ENCODE measurements at regions not wholly inside any gene's neighbourhood (a gene's known extent, or its start where the extent isn't known, plus 50 kb on each side); places are given as distances from the start of the nearest gene placed in this dataset.
"Not testable (repeated sequence)": the region's sequence is repeated elsewhere in the genome, so short reads cannot be mapped to it uniquely, and the experiment has no call there.

DNA sequence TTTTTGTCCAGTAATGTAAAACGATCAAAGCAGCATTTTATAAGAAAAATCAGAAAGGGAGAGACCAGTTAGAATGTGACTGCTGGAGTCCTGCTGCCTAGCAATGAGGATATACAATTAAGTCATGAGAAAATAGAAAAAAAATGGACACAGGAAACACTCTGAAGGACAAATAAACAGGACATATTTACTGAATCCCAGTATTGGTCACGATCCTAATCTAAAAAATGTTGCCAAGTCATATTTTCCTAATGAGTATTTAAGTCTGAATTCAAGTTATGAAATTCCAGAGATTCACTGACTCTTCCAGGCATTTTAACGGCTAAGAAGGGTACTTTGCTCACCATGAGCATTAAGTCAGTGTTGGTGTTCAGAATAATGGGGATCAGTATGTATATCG lies 154.3 kb upstream of the CCDC54 start:
- Mint-ChIP-seq H3K36me3 (no peaks in the 10 kb centered on the region), H3K27me3 (ENCODE audit: insufficient read depth, low read depth) (no peaks in the 10 kb centered on the region), H3K27ac (no peak overlapping the region), H3K4me1 (peaks cover 5% of the 10 kb centered on the region), H3K4me3 (no peak overlapping the region), H3K9me3 (no peaks in the 10 kb centered on the region)
- no peak for TF ChIP-seq EZH2 (IDR thresholded peaks at IDR 0.05)
- TF ChIP-seq, protein P1, sequence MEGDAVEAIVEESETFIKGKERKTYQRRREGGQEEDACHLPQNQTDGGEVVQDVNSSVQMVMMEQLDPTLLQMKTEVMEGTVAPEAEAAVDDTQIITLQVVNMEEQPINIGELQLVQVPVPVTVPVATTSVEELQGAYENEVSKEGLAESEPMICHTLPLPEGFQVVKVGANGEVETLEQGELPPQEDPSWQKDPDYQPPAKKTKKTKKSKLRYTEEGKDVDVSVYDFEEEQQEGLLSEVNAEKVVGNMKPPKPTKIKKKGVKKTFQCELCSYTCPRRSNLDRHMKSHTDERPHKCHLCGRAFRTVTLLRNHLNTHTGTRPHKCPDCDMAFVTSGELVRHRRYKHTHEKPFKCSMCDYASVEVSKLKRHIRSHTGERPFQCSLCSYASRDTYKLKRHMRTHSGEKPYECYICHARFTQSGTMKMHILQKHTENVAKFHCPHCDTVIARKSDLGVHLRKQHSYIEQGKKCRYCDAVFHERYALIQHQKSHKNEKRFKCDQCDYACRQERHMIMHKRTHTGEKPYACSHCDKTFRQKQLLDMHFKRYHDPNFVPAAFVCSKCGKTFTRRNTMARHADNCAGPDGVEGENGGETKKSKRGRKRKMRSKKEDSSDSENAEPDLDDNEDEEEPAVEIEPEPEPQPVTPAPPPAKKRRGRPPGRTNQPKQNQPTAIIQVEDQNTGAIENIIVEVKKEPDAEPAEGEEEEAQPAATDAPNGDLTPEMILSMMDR (IDR thresholded peaks at IDR 0.05), result no peak
- no peak for TF ChIP-seq EZH2phosphoT487 (IDR thresholded peaks at IDR 0.05)
- Histone ChIP-seq H3K27ac (no peak overlapping the region), H3K36me3 (no peaks in the 10 kb centered on the region), H3F3A (ENCODE audit: low read depth) (no peaks in the 10 kb centered on the region), H3K9ac (no peak overlapping the region), H3K4me3 (no peak overlapping the region), H3K27me3 (no peaks in the 10 kb centered on the region), H4K20me1 (ENCODE audit: low read depth) (no peaks in the 10 kb centered on the region), H2AFZ (replicated peaks) (no peak overlapping the region), H3K4me1 (no peaks in the 10 kb centered on the region), H3K9me3 (ENCODE audit: low read depth) (no peaks in the 10 kb centered on the region), H3K4me2 (no peak overlapping the region), H3K79me2 (ENCODE audit: low read depth) (no peaks in the 10 kb centered on the region)
- DNase-seq (ENCODE audit: low spot score), result no peak

DNA sequence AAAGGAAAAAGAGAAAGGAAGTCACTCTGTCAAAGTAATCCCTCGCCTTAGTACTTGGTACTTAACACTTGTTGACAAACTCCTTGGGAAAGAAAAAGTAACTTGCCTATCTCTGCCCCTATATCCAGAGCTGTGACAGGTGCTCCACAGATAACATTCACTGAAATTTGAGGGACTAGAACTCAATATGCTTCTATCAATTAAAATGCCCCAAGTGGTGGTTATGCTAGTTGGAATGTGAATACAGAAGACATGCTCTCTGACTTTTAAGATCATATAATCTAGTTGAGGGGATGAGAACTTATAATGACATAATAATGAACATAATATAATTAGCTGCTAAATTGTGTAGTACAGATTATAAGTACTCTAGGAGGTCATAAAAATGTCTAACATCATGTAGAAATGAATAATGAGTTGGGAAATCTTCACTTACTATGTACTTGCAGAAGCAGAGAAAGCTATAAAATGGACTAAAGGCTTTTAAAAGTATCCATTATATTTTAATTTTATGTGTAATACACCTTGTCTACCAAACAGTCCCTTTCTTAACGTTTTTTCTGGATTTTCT lies 153.1 kb upstream of the CCDC54 start:
- no peaks in the 10 kb centered on the region for H3K9me3 Mint-ChIP-seq
- Histone ChIP-seq H3K9me3 (ENCODE audit: low read depth) (no peaks in the 10 kb centered on the region), H3F3A (ENCODE audit: low read depth) (no peaks in the 10 kb centered on the region), H2AFZ (replicated peaks) (no peak overlapping the region), H3K9ac (no peak overlapping the region), H3K4me2 (no peak overlapping the region), H3K36me3 (no peaks in the 10 kb centered on the region), H3K27me3 (no peaks in the 10 kb centered on the region), H4K20me1 (ENCODE audit: low read depth) (no peaks in the 10 kb centered on the region), H3K4me3 (no peak overlapping the region), H3K27ac (no peak overlapping the region), H3K79me2 (ENCODE audit: low read depth) (no peaks in the 10 kb centered on the region), H3K4me1 (no peaks in the 10 kb centered on the region)
- no peaks in the 10 kb centered on the region for H3K36me3 Mint-ChIP-seq
- DNase-seq (ENCODE audit: low spot score), result no peak
- no peak overlapping the region for H3K4me3 Mint-ChIP-seq
- no peak overlapping the region for H3K27ac Mint-ChIP-seq
- H3K27me3 Mint-ChIP-seq (ENCODE audit: insufficient read depth, low read depth), result no peaks in the 10 kb centered on the region
- no peaks in the 10 kb centered on the region for H3K4me1 Mint-ChIP-seq
- TF ChIP-seq EZH2 (IDR thresholded peaks at IDR 0.05) (no peak), EZH2phosphoT487 (IDR thresholded peaks at IDR 0.05) (no peak)
- TF ChIP-seq, protein P1 (IDR thresholded peaks at IDR 0.05), result no peak

DNA sequence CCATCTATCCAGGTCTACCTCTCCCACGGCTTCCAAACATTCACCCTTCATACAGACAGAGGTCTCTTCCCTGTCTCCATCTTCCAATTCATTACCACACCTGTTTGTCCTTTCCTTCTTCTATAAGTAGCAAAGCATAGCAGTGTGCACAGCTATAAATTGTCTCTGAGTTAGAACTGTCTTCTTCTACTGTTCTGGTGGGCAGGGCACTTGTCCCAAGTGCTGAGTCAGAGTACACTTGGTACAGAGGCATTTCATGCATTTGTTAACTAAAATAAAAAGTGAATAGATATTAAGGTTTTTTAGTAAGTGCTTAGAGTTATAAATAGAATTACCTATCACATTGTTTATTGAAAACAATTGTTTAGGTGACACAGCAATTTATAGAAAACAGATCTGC lies 150.1 kb upstream of the CCDC54 start:
- Mint-ChIP-seq H3K4me1 (peaks cover 2% of the 10 kb centered on the region), H3K9me3 (no peaks in the 10 kb centered on the region), H3K27ac (no peak overlapping the region), H3K36me3 (no peaks in the 10 kb centered on the region), H3K4me3 (no peak overlapping the region), H3K27me3 (ENCODE audit: insufficient read depth, low read depth) (no peaks in the 10 kb centered on the region)
- Histone ChIP-seq H3K27ac (no peak overlapping the region), H3K4me3 (no peak overlapping the region), H3K9me3 (ENCODE audit: low read depth) (no peaks in the 10 kb centered on the region), H3K4me1 (no peaks in the 10 kb centered on the region), H3K36me3 (no peaks in the 10 kb centered on the region), H3K79me2 (ENCODE audit: low read depth) (no peaks in the 10 kb centered on the region), H3F3A (ENCODE audit: low read depth) (no peaks in the 10 kb centered on the region), H3K4me2 (no peak overlapping the region), H2AFZ (replicated peaks) (no peak overlapping the region), H3K9ac (no peak overlapping the region), H3K27me3 (no peaks in the 10 kb centered on the region), H4K20me1 (ENCODE audit: low read depth) (no peaks in the 10 kb centered on the region)
- DNase-seq (ENCODE audit: low spot score), result no peak
- TF ChIP-seq EZH2 (IDR thresholded peaks at IDR 0.05), result no peak
- TF ChIP-seq EZH2phosphoT487 (IDR thresholded peaks at IDR 0.05), result no peak
- TF ChIP-seq, protein P1 (IDR thresholded peaks at IDR 0.05), result no peak

DNA sequence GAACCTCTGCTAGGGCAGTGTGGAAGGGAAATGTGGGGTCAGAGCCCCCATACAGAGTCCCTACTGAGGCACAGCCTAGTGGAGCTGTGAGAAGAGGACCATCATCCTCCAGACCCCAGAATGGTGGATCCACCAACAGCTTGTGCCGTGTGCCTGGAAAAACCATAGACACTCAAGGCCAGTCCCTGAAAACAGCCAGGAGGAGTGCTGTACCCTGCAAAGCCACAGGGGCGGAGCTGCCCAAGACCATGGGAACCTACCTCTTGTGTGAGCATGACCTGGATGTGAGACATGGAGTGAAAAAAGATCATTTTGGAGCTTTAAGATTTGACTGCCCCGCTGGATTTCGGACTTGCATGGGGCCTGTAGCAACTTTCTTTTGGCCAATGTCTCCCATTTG lies 143.4 kb upstream of the CCDC54 start:
- DNase-seq (ENCODE audit: low spot score); H3K27me3 Mint-ChIP-seq (ENCODE audit: insufficient read depth, low read depth); H2AFZ ChIP-seq (replicated peaks): not testable (repeated sequence)

More for the DNA sequence above, 143.4 kb upstream of the CCDC54 start:
- not testable (repeated sequence) for H4K20me1 ChIP-seq (ENCODE audit: low read depth); H3K9me3 Mint-ChIP-seq; H3K4me3 Mint-ChIP-seq; H3K9me3 ChIP-seq (ENCODE audit: low read depth); H3K9ac ChIP-seq; H3K27ac ChIP-seq; H3F3A ChIP-seq (ENCODE audit: low read depth); H3K27me3 ChIP-seq; H3K4me2 ChIP-seq; H3K27ac Mint-ChIP-seq; H3K36me3 Mint-ChIP-seq; H3K4me1 ChIP-seq; H3K4me3 ChIP-seq; H3K79me2 ChIP-seq (ENCODE audit: low read depth); H3K36me3 ChIP-seq
- peaks cover 19% of the 10 kb centered on the region for H3K4me1 Mint-ChIP-seq

Measured in neural progenitor cell (in vitro differentiated cells).